ENCODE measurements at regions not wholly inside any gene's neighbourhood (a gene's known extent, or its start where the extent isn't known, plus 50 kb on each side); places are given as distances from the start of the nearest gene placed in this dataset.

- H3K4ac ChIP-seq (ENCODE audit: low read depth, low read length): no peak overlapping the region
- ChIA-PET CTCF (interaction anchor here (1.1 kb wide), 1 partner anchor 11 kb away, joined by 3 read pairs; no protein-coding TSS in a partner anchor), POLR2A (ENCODE audit: unreplicated experiment) (no interaction called here)
- no peak overlapping the region for H2BK15ac ChIP-seq (ENCODE audit: low read depth, low read length)
- no peaks in the 10 kb centered on the region for H3K9me3 ChIP-seq (ENCODE audit: control insufficient read depth, insufficient read depth, low read length)
- no peak overlapping the region for H3K18ac ChIP-seq (ENCODE audit: low read depth, low read length)
- H2BK120ac ChIP-seq (ENCODE audit: low read depth, low read length): no peak overlapping the region
- H3K4me2 ChIP-seq (ENCODE audit: low read depth, low read length): no peak overlapping the region
- H2BK5ac ChIP-seq (ENCODE audit: low read depth, low read length, poor library complexity, severe bottlenecking): no peak overlapping the region
- ATAC-seq (ENCODE audit: low read depth) (no peak), DNase-seq (no peak)
- no peak overlapping the region for H3K56ac ChIP-seq (ENCODE audit: extremely low read depth, insufficient read depth, low read length)
- intact Hi-C loops (cut with micrococcal nuclease) (no loop called here), in situ Hi-C loops (cut with MboI; ENCODE audit: low sequenced_read_pairs) (no loop called here), dilution Hi-C loops (cut with HindIII; ENCODE audit: low sequenced_read_pairs, unreplicated experiment) (no loop called here)
- no peak overlapping the region for H3K9ac ChIP-seq (ENCODE audit: low read depth, low read length)
- no peaks in the 10 kb centered on the region for H3K9me1 ChIP-seq (ENCODE audit: insufficient read depth, low read length)
- H2AFZ ChIP-seq (replicated peaks; ENCODE audit: low read length, poor library complexity): no peak overlapping the region
- BruUV-seq (replicated peaks): no TSS peak
- H2BK20ac ChIP-seq (ENCODE audit: low read depth, low read length): no peak overlapping the region
- H3K27ac ChIP-seq (ENCODE audit: insufficient read depth, low read length): no peak overlapping the region
- H2AK5ac ChIP-seq (ENCODE audit: low read depth, low read length): no peak overlapping the region
- H3K14ac ChIP-seq (replicated peaks; ENCODE audit: low read depth, low read length): no peak overlapping the region
- no peak overlapping the region for H4K8ac ChIP-seq (ENCODE audit: low read depth in 2 of 2, low read length in 2 of 2)
- peaks cover 3% of the 10 kb centered on the region; the same call in 1 of the 2 replicates for H3K4me1 ChIP-seq (ENCODE audit: control insufficient read depth, insufficient read depth, low read length)
- H3K36me3 ChIP-seq (ENCODE audit: control insufficient read depth, insufficient read depth, low read length): no peaks in the 10 kb centered on the region
- 60% methylated on average over 1 of the region's 4 CpGs; no CpG with 5 or more reads in 1 of the 2 experiments for WGBS, 2 experiments (ENCODE audit: extremely low coverage in 2 of 2, insufficient read length in 1 of 2)
- H4K20me1 ChIP-seq (ENCODE audit: insufficient read depth, low read length): no peaks in the 10 kb centered on the region
- no peak for TF ChIP-seq RAD21 (IDR thresholded peaks at IDR 0.05; ENCODE audit: low read length)
- no peak for TF ChIP-seq ELK1 (IDR thresholded peaks at IDR 0.05; ENCODE audit: borderline replicate concordance, low read depth, low read length)
- no peak for TF ChIP-seq RFX5 (IDR thresholded peaks at IDR 0.05; ENCODE audit: low read depth, low read length)
- no peak for TF ChIP-seq NFE2L2 (IDR thresholded peaks at IDR 0.05; ENCODE audit: low read depth, low read length)
- no peak for TF ChIP-seq CTCF (conservative IDR thresholded peaks at IDR 0.05; ENCODE audit: low read depth, low read length)
- no peak for TF ChIP-seq MAZ (IDR thresholded peaks at IDR 0.05; ENCODE audit: borderline replicate concordance, low read depth, low read length)
- TF ChIP-seq BHLHE40 (IDR thresholded peaks at IDR 0.05; ENCODE audit: low read depth, low read length): no peak
- no peak for TF ChIP-seq CEBPB (IDR thresholded peaks at IDR 0.05; ENCODE audit: low read depth, low read length)
- TF ChIP-seq MAFK (IDR thresholded peaks at IDR 0.05; ENCODE audit: low read depth, low read length): no peak
- TF ChIP-seq USF2 (IDR thresholded peaks at IDR 0.05; ENCODE audit: low read depth, low read length): no peak
- no peak for TF ChIP-seq RCOR1 (IDR thresholded peaks at IDR 0.05; ENCODE audit: insufficient replicate concordance, low read length)
- no peak for TF ChIP-seq POLR2A (IDR thresholded peaks at IDR 0.05; ENCODE audit: low read depth, low read length)
- TF ChIP-seq MXI1 (IDR thresholded peaks at IDR 0.05; ENCODE audit: borderline replicate concordance, low read depth, low read length): no peak
- no peak for TF ChIP-seq FOS (IDR thresholded peaks at IDR 0.05; ENCODE audit: low read depth, low read length)
- TF ChIP-seq SMC3 (IDR thresholded peaks at IDR 0.05; ENCODE audit: low read depth, low read length): no peak
- no peak for TF ChIP-seq CHD1 (IDR thresholded peaks at IDR 0.05; ENCODE audit: low read depth, low read length)
- no peaks in the 10 kb centered on the region for H3K27me3 ChIP-seq (ENCODE audit: control insufficient read depth, insufficient read depth, low read length)
- no peak overlapping the region for H3K4me3 ChIP-seq (ENCODE audit: insufficient read depth, low read depth, low read length)
- H4K91ac ChIP-seq (ENCODE audit: insufficient read depth, low read depth, low read length): no peak overlapping the region
- H3K79me1 ChIP-seq (ENCODE audit: low read depth in 1 of 2, low read length in 2 of 2): no peaks in the 10 kb centered on the region
- no peak overlapping the region for H4K5ac ChIP-seq (ENCODE audit: low read depth, low read length)
- no peak overlapping the region for H3K23ac ChIP-seq (ENCODE audit: low read depth, low read length)
- H2AK9ac ChIP-seq (replicated peaks; ENCODE audit: low read depth, low read length, poor library complexity): no peak overlapping the region
Observed at GRCh38 chr13:34411894-34412293, 530.2 kb upstream of the NBEA start.

Data from IMR-90 (cell line).